ENCODE measurements at regions not wholly inside any gene's neighbourhood (a gene's known extent, or its start where the extent isn't known, plus 50 kb on each side); places are given as distances from the start of the nearest gene placed in this dataset.
A peak's percentile ranks its signal among the peaks of the same experiment; 100 is the strongest.

DNA sequence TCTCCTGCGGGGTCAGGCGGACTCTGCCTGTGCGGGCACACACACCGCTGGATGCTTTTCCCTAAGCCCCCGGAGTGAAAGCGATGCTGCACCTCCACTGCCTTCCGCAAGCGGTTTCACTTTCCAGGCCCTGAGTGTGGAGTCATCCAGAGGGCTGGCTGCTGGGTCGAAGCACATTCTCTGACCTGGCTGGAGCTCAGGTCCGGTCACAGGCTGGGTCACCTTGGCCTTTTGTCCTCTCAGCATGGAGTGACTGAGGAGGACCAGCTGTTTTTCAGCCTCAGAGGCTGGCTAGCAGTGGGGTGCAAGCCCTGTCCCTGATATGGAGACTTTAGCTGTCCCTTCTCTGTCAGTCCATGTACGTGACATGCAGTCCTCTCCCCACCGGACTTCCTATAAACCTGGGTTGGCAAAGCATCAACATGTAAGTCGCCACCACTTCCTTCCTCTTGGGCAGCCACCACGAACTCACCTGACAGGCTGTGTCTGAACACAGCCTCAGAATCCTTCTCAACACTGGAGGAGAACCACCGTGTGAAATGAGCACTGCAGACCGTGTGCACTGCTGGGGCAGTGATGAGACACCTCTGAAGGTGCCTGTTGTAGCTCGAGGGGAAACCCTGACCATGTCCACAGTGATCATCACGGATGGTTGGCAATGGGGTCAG is 51.3 kb downstream of the GADD45G start:
- H3K9me3 Mint-ChIP-seq (ENCODE audit: unreplicated experiment): peaks cover 18% of the 10 kb centered on the region
- H3K27ac Mint-ChIP-seq (ENCODE audit: unreplicated experiment): no peak overlapping the region
- peaks cover 5% of the 10 kb centered on the region for H3K36me3 Mint-ChIP-seq (ENCODE audit: unreplicated experiment)
- H3K4me1 Mint-ChIP-seq (ENCODE audit: low read depth, unreplicated experiment): peaks cover 27% of the 10 kb centered on the region
- H3K27me3 Mint-ChIP-seq (ENCODE audit: unreplicated experiment): peaks cover 23% of the 10 kb centered on the region
- H3K4me3 Mint-ChIP-seq (ENCODE audit: unreplicated experiment): no peak overlapping the region
- DNase-seq: no peak
- TF ChIP-seq, protein P1, sequence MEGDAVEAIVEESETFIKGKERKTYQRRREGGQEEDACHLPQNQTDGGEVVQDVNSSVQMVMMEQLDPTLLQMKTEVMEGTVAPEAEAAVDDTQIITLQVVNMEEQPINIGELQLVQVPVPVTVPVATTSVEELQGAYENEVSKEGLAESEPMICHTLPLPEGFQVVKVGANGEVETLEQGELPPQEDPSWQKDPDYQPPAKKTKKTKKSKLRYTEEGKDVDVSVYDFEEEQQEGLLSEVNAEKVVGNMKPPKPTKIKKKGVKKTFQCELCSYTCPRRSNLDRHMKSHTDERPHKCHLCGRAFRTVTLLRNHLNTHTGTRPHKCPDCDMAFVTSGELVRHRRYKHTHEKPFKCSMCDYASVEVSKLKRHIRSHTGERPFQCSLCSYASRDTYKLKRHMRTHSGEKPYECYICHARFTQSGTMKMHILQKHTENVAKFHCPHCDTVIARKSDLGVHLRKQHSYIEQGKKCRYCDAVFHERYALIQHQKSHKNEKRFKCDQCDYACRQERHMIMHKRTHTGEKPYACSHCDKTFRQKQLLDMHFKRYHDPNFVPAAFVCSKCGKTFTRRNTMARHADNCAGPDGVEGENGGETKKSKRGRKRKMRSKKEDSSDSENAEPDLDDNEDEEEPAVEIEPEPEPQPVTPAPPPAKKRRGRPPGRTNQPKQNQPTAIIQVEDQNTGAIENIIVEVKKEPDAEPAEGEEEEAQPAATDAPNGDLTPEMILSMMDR (IDR thresholded peaks at IDR 0.05; ENCODE audit: partially characterized antibody, unreplicated experiment): no peak

DNA sequence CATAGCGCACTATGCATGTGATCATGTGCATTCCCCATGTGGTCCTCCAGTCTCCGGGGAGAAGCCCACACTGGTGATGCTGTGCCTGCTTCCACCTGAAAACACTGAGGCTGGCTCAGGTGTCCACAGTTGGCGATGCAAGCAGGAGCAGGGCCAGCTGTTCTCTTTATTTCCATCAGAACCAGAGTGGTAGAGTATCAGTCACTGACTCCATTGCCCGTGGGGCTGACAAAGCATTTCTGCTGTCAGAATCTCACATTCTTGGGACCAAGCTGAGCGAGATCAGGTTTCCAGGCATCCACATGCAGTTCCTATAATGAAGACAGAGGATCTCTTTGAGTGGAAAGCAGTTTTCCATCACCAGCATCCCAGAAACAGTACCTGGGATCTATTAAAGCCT is 52.5 kb downstream of the GADD45G start:
- Mint-ChIP-seq H3K27ac (ENCODE audit: unreplicated experiment) (peak overlapping the region; percentile 54), H3K9me3 (ENCODE audit: unreplicated experiment) (peaks cover 28% of the 10 kb centered on the region), H3K4me1 (ENCODE audit: low read depth, unreplicated experiment) (peaks cover 37% of the 10 kb centered on the region), H3K4me3 (ENCODE audit: unreplicated experiment) (peak overlapping the region; percentile 38), H3K36me3 (ENCODE audit: unreplicated experiment) (peaks cover 5% of the 10 kb centered on the region), H3K27me3 (ENCODE audit: unreplicated experiment) (peaks cover 34% of the 10 kb centered on the region)
- TF ChIP-seq, protein P1 (IDR thresholded peaks at IDR 0.05; ENCODE audit: partially characterized antibody, unreplicated experiment): no peak
- DNase-seq: no peak

DNA sequence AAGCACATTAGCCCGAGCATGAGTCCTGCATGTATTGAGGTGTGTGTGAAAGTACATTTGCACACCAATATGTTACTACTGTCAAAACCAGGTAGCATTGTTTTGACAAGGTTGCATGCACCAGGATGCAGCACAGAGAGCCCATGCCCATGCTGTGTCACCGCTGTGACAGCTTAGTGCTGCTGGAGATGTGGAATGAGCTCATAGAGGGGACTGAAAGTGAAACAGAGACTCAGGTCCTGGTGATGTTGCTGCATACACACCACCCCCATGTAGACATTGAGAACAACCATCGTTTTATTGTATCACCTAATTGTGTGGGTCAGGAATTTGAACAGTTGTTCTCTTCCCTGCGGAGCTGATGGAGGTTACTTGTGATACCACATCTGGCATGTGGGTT is 53.0 kb downstream of the GADD45G start:
- H3K4me1 Mint-ChIP-seq (ENCODE audit: low read depth, unreplicated experiment): peaks cover 41% of the 10 kb centered on the region
- TF ChIP-seq, protein P1 (IDR thresholded peaks at IDR 0.05; ENCODE audit: partially characterized antibody, unreplicated experiment): no peak
- no peak overlapping the region for H3K4me3 Mint-ChIP-seq (ENCODE audit: unreplicated experiment)
- H3K9me3 Mint-ChIP-seq (ENCODE audit: unreplicated experiment): peaks cover 32% of the 10 kb centered on the region
- H3K27ac Mint-ChIP-seq (ENCODE audit: unreplicated experiment): no peak overlapping the region
- DNase-seq: no peak
- H3K27me3 Mint-ChIP-seq (ENCODE audit: unreplicated experiment): peaks cover 37% of the 10 kb centered on the region
- peaks cover 5% of the 10 kb centered on the region for H3K36me3 Mint-ChIP-seq (ENCODE audit: unreplicated experiment)

DNA sequence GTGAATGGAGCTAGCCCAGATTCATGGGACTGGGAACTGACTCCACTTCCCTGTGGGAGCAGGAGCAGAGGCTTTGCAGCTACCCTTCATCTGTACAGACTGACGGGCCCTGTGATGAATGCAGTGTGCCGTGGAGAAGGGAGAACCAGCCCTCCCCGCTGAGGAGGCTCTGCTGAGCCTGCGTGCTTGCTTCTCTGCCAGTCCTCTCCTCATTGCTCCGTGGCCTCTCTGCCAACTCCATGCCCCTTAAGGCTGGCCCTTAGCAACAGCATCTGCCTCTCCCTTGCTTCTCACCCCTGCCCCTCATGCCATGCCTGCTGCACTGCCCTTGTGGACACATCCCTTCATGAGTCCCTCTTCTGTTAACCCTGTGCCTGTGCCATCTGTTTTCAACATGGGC is 53.6 kb downstream of the GADD45G start:
- Mint-ChIP-seq H3K4me1 (ENCODE audit: low read depth, unreplicated experiment) (peaks cover 46% of the 10 kb centered on the region), H3K36me3 (ENCODE audit: unreplicated experiment) (peaks cover 5% of the 10 kb centered on the region), H3K27me3 (ENCODE audit: unreplicated experiment) (peaks cover 39% of the 10 kb centered on the region), H3K27ac (ENCODE audit: unreplicated experiment) (no peak overlapping the region), H3K4me3 (ENCODE audit: unreplicated experiment) (no peak overlapping the region), H3K9me3 (ENCODE audit: unreplicated experiment) (peaks cover 37% of the 10 kb centered on the region)
- no peak for DNase-seq
- TF ChIP-seq, protein P1 (IDR thresholded peaks at IDR 0.05; ENCODE audit: partially characterized antibody, unreplicated experiment): no peak

DNA sequence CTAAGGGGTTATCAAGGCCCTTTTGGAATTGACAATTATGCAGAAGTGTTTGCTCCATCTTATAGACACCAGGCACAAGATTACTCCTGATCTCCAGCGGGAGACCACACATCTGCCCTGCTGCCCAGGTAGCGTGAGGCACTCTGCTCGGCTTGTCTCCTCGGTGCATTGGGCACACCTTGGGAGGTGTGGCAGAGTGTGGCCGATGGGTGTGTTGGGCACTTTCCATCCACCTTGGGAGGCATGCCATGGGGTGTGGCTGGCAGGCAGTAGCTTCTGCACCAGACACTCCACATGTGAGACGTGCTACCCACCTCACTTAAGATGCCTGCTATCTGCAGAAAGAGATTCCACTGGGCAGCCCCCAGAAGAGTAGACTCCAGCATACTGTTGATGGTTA is 54.1 kb downstream of the GADD45G start:
- Mint-ChIP-seq H3K27me3 (ENCODE audit: unreplicated experiment) (peaks cover 40% of the 10 kb centered on the region), H3K4me1 (ENCODE audit: low read depth, unreplicated experiment) (peaks cover 49% of the 10 kb centered on the region), H3K4me3 (ENCODE audit: unreplicated experiment) (no peak overlapping the region), H3K36me3 (ENCODE audit: unreplicated experiment) (peaks cover 5% of the 10 kb centered on the region), H3K27ac (ENCODE audit: unreplicated experiment) (no peak overlapping the region), H3K9me3 (ENCODE audit: unreplicated experiment) (peaks cover 37% of the 10 kb centered on the region)
- no peak for DNase-seq
- TF ChIP-seq, protein P1 (IDR thresholded peaks at IDR 0.05; ENCODE audit: partially characterized antibody, unreplicated experiment): no peak

All from glutamatergic neuron (in vitro differentiated cells).